ENCODE measurements at regions not wholly inside any gene's neighbourhood (a gene's known extent, or its start where the extent isn't known, plus 50 kb on each side); places are given as distances from the start of the nearest gene placed in this dataset.

DNA sequence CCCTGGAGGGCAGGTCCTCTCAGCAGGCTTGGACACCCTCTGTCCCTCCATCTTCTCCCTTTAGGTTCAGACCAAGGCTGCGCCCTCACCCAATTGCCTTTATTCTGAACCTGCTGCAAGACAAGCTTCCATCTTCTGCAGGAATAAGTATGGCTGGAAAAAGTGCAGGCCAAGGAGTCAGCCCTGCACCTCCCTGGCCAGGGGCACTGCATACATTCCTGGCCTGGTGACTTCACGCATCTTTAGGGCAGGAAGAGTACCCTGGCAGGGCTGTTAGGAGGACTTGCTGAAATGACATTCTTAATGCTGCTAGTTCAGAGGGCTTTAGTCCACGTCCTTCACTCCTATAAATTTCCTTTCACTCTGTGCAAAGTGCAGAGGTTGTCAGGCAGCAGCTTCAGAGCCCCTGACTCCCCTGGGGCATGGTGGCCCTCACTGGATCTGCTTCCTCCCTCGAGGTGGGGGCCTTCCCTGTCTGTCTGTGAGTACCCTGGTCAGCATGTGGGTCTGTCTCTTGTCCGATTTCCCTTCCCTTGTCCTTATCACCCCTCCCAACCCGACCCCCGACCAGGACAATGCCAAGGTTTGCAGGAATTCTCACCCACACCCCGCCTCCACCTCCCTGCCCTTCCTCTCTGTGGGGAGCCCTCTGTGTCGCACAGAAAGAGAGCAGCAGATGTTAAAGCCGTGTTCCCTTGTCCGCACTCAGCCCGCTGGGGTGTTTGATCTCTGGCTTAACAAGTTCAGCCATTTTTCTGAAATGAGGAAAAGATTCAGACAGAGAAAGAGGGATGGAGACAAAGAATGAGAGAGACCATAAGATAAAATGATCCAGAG lies 124.5 kb upstream of the SYT13 start (continued):
- TF ChIP-seq SREBF2 (IDR thresholded peaks at IDR 0.05) (no peak), HEYL (CRISPR knock-in tag; IDR thresholded peaks at IDR 0.05) (no peak), PHF8 (IDR thresholded peaks at IDR 0.05; ENCODE audit: borderline replicate concordance, low read depth) (no peak)

DNA sequence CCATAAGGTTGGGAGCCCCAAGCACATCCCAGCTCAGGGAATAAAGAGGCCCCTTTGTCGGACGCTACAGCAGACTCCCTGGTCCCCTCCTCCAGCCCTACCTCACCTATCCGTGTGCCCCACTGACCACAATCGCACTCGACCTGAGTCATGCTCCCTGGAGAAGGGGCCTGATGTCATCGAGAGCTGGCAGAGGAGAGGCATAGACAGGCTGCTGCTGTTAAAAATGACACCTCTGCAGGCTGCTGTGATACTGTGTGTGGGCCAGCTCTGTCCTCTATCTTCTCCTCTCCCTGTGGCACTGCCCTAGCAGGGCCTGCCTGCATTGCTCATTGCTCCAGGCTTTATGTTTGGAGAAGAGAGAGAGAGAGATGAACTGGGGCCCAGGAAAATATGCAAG lies 123.4 kb upstream of the SYT13 start:
- Histone ChIP-seq H3K27ac (no peak overlapping the region), H3K4me2 (no peak overlapping the region), H3K4me3 (no peak overlapping the region), H3K9me3 (no peaks in the 10 kb centered on the region), H3K4me1 (no peaks in the 10 kb centered on the region)
- ChIA-PET POLR2A (no interaction called here), CTCF (no interaction called here)
- no peak for DNase-seq (ENCODE audit: low read depth in 1 of 2, low spot score in 1 of 2)
- ATAC-seq, result no peak
- TF ChIP-seq HOXB5 (CRISPR knock-in tag; IDR thresholded peaks at IDR 0.05), result no peak
- TF ChIP-seq, protein P1, sequence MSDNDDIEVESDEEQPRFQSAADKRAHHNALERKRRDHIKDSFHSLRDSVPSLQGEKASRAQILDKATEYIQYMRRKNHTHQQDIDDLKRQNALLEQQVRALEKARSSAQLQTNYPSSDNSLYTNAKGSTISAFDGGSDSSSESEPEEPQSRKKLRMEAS (IDR thresholded peaks at IDR 0.05), result no peak
- TF ChIP-seq MAFK (IDR thresholded peaks at IDR 0.05; ENCODE audit: partially characterized antibody), result no peak
- TF ChIP-seq JUNB (IDR thresholded peaks at IDR 0.05), result no peak
- TF ChIP-seq EP300 (IDR thresholded peaks at IDR 0.05), result no peak
- no peak for TF ChIP-seq NFE2L2 (conservative IDR thresholded peaks at IDR 0.05; ENCODE audit: low read length)
- TF ChIP-seq SMC3 (IDR thresholded peaks at IDR 0.05), result no peak
- FAIRE-seq, result no peak
- no CpG with 5 or more reads among the region's 6 CpGs for WGBS (ENCODE audit: missing lambda C conversion rate)

DNA sequence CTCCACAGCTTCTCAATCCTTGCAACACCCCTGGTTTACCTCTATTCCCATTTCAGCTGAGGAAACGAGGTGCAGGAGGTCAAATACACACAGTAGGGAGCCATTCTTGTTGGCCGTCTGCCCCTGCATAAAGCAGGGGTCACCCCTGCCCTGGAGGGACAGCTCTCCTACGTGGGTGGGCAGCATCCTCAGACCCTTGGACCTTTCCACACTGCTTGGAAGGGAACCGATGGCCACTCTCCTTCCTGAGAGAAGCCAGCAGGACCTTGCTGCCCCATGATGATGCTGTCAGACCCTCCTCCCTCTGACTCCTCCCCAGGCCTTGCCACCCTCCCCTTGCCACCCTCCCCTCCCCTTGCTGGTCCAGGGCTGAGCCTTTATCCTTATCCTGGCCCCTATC lies 121.1 kb upstream of the SYT13 start:
- Histone ChIP-seq H3K9me3 (no peaks in the 10 kb centered on the region), H3K27ac (no peak overlapping the region), H3K4me3 (no peak overlapping the region), H3K4me1 (no peaks in the 10 kb centered on the region), H3K4me2 (no peak overlapping the region)
- 6% methylated on average over 4 of the region's 4 CpGs for WGBS (ENCODE audit: missing lambda C conversion rate)
- no peak for ATAC-seq
- no peak for TF ChIP-seq RNF2 (IDR thresholded peaks at IDR 0.05; ENCODE audit: borderline replicate concordance, low read depth)
- no peak for TF ChIP-seq CHD2 (IDR thresholded peaks at IDR 0.05; ENCODE audit: low read length, partially characterized antibody)
- TF ChIP-seq KDM1A (IDR thresholded peaks at IDR 0.05; ENCODE audit: low read depth), result no peak
- TF ChIP-seq, protein P2, sequence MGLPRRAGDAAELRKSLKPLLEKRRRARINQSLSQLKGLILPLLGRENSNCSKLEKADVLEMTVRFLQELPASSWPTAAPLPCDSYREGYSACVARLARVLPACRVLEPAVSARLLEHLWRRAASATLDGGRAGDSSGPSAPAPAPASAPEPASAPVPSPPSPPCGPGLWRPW (IDR thresholded peaks at IDR 0.05), result no peak
- TF ChIP-seq POLR2A (IDR thresholded peaks at IDR 0.05; ENCODE audit: low read length), result no peak
- no peak for TF ChIP-seq CBX2 (IDR thresholded peaks at IDR 0.05; ENCODE audit: borderline replicate concordance, low read depth)
- no peak for TF ChIP-seq FOSB (CRISPR knock-in tag; IDR thresholded peaks at IDR 0.05)
- TF ChIP-seq, protein P3, sequence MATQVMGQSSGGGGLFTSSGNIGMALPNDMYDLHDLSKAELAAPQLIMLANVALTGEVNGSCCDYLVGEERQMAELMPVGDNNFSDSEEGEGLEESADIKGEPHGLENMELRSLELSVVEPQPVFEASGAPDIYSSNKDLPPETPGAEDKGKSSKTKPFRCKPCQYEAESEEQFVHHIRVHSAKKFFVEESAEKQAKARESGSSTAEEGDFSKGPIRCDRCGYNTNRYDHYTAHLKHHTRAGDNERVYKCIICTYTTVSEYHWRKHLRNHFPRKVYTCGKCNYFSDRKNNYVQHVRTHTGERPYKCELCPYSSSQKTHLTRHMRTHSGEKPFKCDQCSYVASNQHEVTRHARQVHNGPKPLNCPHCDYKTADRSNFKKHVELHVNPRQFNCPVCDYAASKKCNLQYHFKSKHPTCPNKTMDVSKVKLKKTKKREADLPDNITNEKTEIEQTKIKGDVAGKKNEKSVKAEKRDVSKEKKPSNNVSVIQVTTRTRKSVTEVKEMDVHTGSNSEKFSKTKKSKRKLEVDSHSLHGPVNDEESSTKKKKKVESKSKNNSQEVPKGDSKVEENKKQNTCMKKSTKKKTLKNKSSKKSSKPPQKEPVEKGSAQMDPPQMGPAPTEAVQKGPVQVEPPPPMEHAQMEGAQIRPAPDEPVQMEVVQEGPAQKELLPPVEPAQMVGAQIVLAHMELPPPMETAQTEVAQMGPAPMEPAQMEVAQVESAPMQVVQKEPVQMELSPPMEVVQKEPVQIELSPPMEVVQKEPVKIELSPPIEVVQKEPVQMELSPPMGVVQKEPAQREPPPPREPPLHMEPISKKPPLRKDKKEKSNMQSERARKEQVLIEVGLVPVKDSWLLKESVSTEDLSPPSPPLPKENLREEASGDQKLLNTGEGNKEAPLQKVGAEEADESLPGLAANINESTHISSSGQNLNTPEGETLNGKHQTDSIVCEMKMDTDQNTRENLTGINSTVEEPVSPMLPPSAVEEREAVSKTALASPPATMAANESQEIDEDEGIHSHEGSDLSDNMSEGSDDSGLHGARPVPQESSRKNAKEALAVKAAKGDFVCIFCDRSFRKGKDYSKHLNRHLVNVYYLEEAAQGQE (IDR thresholded peaks at IDR 0.05), result no peak
- TF ChIP-seq ESRRA (IDR thresholded peaks at IDR 0.05; ENCODE audit: borderline replicate concordance, low read length), result no peak
- no peak for TF ChIP-seq RARB (CRISPR knock-in tag; IDR thresholded peaks at IDR 0.05)
- no peak for TF ChIP-seq GATA3 (IDR thresholded peaks at IDR 0.05; ENCODE audit: borderline replicate concordance)
- TF ChIP-seq RFX5 (IDR thresholded peaks at IDR 0.05), result no peak
- TF ChIP-seq EP300 (IDR thresholded peaks at IDR 0.05), result no peak
- TF ChIP-seq HDAC2 (IDR thresholded peaks at IDR 0.05), result no peak
- ChIA-PET POLR2A (interaction anchor here (0.7 kb wide), 1 partner anchor 302 kb away, joined by 4 read pairs; no protein-coding TSS in a partner anchor), CTCF (interaction anchor here (0.7 to 3.6 kb wide), 7 partner anchors 10 to 1053 kb away, joined by 3 to 18 read pairs (median 5); no protein-coding TSS in a partner anchor)
- DNase-seq (ENCODE audit: low read depth in 1 of 2, low spot score in 1 of 2), result no peak
- no peak for FAIRE-seq
